PFSK-1 (cell line): ENCODE measurements at regions not wholly inside any gene's neighbourhood (a gene's known extent, or its start where the extent isn't known, plus 50 kb on each side); places are given as distances from the start of the nearest gene placed in this dataset.

Experiments
- FOXP2 ChIP-seq: optimal IDR thresholded peaks from 2 replicates; pipeline ENCODE3; 2011; ENCODE audit warnings: borderline replicate concordance, control low read depth, inconsistent platforms; ENCODE audit not compliant: insufficient read depth; ENCODE audit errors: extremely low read length, extremely low read depth
- POLR2AphosphoS5 ChIP-seq: IDR thresholded peaks from 2 replicates; pipeline ENCODE4 v1.6.1; 2012; ENCODE audit warnings: low read depth, mild to moderate bottlenecking, control low read depth, low read length, moderate library complexity
- SIN3A ChIP-seq: IDR thresholded peaks from 2 replicates; pipeline ENCODE4 v1.6.1; 2012; ENCODE audit warnings: mild to moderate bottlenecking, low read length, moderate library complexity, borderline replicate concordance; ENCODE audit not compliant: insufficient read depth
- TAF1 ChIP-seq: IDR thresholded peaks from 2 replicates; pipeline ENCODE4 v1.6.1; 2012; ENCODE audit warnings: low read length, control low read depth, borderline replicate concordance; ENCODE audit not compliant: insufficient read depth
- TF ChIP-seq, protein P1 (sequence below), 2 experiments: IDR thresholded peaks; 2 replicates each; pipeline versions ENCODE4 v1.6.1 to v1.8.0; 2011 to 2012; ENCODE audit warnings: low read depth in 2 of 2, low read length in 2 of 2, control low read depth in 1 of 2, inconsistent platforms in 1 of 2, mild to moderate bottlenecking in 1 of 2, moderate library complexity in 1 of 2; ENCODE audit not compliant: insufficient read depth in 1 of 2

DNA sequence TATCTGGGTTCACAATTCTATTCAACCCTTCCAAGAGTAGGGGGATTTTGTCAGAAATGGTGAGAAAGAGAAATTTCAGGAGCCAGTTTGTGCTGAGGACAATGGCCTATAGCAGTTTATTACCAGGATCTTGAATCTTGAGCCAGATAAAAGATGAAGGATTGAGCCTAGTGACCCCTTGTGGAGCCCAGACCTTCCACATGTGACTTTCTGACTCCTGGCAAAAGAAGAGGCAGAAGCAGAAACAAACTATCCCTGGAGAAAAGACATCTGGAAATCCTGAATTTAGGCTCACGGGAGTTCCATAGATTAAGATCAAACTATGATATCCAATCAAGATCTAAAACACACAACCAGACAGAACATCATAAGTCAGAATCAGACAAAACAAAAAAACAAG, 60.9 kb upstream of the CHRM2 start:
- TF ChIP-seq FOXP2 = no peak
- TF ChIP-seq SIN3A = no peak

DNA sequence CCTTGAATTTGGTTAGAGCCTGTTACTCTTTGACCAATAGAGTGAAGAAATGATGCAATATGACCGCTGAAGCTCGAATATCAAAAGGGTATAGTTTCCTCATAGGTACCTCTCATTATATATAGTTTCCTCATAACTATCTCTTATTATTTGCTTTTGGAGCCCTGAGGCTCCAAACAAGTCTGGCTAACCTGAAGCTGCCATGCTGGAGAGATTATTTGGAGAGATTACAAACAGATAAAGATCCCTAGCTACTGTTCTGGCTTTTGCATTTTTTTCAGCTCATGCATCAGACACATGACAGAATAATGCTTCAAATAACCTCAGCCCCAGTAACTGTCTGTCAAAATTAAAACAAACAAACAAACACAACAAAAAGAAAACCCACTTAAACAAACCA, 65.4 kb upstream of the CHRM2 start:
- TF ChIP-seq POLR2AphosphoS5 (no peak), FOXP2 (no peak), TAF1 (no peak), SIN3A (no peak)
- TF ChIP-seq, protein P1, sequence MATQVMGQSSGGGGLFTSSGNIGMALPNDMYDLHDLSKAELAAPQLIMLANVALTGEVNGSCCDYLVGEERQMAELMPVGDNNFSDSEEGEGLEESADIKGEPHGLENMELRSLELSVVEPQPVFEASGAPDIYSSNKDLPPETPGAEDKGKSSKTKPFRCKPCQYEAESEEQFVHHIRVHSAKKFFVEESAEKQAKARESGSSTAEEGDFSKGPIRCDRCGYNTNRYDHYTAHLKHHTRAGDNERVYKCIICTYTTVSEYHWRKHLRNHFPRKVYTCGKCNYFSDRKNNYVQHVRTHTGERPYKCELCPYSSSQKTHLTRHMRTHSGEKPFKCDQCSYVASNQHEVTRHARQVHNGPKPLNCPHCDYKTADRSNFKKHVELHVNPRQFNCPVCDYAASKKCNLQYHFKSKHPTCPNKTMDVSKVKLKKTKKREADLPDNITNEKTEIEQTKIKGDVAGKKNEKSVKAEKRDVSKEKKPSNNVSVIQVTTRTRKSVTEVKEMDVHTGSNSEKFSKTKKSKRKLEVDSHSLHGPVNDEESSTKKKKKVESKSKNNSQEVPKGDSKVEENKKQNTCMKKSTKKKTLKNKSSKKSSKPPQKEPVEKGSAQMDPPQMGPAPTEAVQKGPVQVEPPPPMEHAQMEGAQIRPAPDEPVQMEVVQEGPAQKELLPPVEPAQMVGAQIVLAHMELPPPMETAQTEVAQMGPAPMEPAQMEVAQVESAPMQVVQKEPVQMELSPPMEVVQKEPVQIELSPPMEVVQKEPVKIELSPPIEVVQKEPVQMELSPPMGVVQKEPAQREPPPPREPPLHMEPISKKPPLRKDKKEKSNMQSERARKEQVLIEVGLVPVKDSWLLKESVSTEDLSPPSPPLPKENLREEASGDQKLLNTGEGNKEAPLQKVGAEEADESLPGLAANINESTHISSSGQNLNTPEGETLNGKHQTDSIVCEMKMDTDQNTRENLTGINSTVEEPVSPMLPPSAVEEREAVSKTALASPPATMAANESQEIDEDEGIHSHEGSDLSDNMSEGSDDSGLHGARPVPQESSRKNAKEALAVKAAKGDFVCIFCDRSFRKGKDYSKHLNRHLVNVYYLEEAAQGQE (IDR thresholded peaks at IDR 0.05; ENCODE audit: insufficient read depth in 1 of 2, low read depth in 2 of 2, low read length in 2 of 2) = no peak

DNA sequence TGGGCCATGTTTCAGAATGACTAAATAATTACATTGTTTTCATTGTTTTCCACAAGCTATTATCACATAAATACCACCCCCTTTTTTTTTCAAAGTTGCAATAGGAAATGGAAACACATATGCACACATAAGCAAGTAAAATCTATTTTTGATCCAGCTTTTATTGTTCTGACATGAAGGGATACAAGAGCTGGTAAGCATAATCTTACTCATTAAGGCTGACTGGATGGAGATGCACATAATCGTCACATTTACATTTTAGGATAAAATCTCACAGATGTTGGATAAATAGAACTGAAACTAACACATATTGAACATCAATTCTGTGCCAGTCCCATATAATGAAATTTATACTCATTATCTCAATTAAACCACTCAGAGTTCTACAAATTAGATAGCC, 84.5 kb upstream of the CHRM2 start:
- TF ChIP-seq SIN3A (no peak), FOXP2 (no peak), POLR2AphosphoS5 (no peak), TAF1 (no peak)
- TF ChIP-seq, protein P1 (IDR thresholded peaks at IDR 0.05; ENCODE audit: insufficient read depth in 1 of 2, low read depth in 2 of 2, low read length in 2 of 2) = no peak

DNA sequence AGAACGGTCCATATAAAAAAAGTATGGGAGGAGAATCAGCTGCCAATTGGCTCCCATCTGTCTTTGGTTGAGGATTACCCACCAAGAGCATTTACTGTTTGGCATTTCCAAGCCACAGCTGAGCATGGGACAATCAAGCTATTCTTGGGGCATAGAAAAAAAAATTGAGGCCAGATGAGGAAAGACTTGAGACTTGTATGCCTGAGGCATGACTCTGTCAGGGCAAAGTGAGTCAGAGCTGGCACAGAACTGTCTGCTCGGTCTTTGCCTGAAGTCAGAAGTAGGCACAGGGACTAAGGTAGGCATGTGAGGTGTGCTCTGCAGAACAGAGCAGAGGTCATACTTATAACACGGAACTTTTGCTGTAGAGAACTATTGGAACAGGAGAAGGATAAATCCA, 126.5 kb upstream of the CHRM2 start:
- TF ChIP-seq POLR2AphosphoS5 (no peak), SIN3A (no peak), FOXP2 (no peak), TAF1 (no peak)
- TF ChIP-seq, protein P1 (IDR thresholded peaks at IDR 0.05; ENCODE audit: insufficient read depth in 1 of 2, low read depth in 2 of 2, low read length in 2 of 2) = no peak

DNA sequence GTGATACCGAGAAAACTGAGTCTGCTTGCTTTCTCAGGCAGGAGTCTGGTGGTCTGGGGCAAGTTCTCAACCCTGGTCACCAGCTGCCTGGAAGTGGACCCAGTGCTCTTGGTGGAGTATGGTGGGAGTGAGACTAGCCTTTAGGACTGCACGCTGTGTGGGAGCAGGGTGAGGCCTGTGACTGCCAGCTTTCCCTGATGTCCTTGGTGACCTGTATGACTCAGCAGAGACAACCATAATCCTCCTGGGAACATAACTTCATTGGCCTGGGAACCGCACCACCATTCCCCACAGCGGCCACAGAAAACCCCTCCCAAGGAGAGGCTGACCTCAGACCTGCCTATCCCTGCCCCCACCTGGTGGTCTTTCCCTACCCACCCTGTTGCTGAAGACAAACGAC, 139.5 kb upstream of the CHRM2 start:
- TF ChIP-seq POLR2AphosphoS5 (no peak), TAF1 (no peak), FOXP2 (no peak), SIN3A (no peak)

DNA sequence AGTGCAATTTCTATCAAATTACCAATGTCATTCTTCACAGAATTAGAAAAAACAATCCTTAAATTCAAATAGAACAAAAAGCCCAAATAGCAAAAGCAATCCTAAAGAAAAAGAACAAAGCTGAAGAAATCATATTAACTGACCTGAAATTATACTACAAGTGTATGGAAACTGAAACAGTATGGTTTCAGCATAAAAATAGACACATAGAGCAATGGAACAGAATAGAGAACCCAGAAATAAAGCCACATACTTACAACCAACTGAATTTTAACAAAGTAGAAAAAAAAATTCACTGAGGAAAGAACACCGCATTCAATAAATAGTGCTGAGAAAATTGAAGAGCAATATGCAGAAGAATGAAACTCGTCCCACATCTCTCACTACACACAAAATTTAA, 142.0 kb upstream of the CHRM2 start:
- TF ChIP-seq TAF1 = no peak
- TF ChIP-seq SIN3A = no peak
- TF ChIP-seq, protein P1 (IDR thresholded peaks at IDR 0.05; ENCODE audit: insufficient read depth in 1 of 2, low read depth in 2 of 2, low read length in 2 of 2) = no peak
- TF ChIP-seq POLR2AphosphoS5 = no peak
- no peak for TF ChIP-seq FOXP2
